Activated CD4-positive, alpha-beta memory T cell treated with anti-CD3 and anti-CD28 coated beads, Interleukin-2, amount 10 ng/mL, durations not matched to agents 7 days and 5 days (primary cell): ENCODE measurements at regions not wholly inside any gene's neighbourhood (a gene's known extent, or its start where the extent isn't known, plus 50 kb on each side); places are given as distances from the start of the nearest gene placed in this dataset.

Source experiments
- CTCF ChIA-PET: fragments of 350-600 bp; sonication (Branson Sonifier 250); formaldehyde crosslinking; loops from one replicate; lab custom pipeline; 2021; ENCODE audit warnings: antibody characterized with exemption, inconsistent platforms; lab: Charles Lee
- POLR2A ChIA-PET: fragments of 350-600 bp; sonication (Branson Sonifier 250); formaldehyde crosslinking; loops from one replicate; lab custom pipeline; 2021; ENCODE audit warnings: antibody characterized with exemption; lab: Charles Lee
- DNase-seq: peaks from one replicate; pipeline ENCODE4 v3.0.0-alpha.2; 2020
- H3K27ac Mint-ChIP-seq: one replicate; pipeline ENCODE4 v1.8.0; 2021; ENCODE audit warnings: mild to moderate bottlenecking, mixed read lengths
- H3K27me3 Mint-ChIP-seq: one replicate; pipeline ENCODE4 v1.8.0; 2021; ENCODE audit warnings: mixed read lengths
- H3K36me3 Mint-ChIP-seq: one replicate; pipeline ENCODE4 v1.8.0; 2021; ENCODE audit warnings: low read depth, mixed read lengths
- H3K4me1 Mint-ChIP-seq: one replicate; pipeline ENCODE4 v1.8.0; 2021; ENCODE audit warnings: mixed read lengths
- H3K4me3 Mint-ChIP-seq: one replicate; pipeline ENCODE4 v1.8.0; 2021; ENCODE audit warnings: mild to moderate bottlenecking, mixed read lengths
- H3K9me3 Mint-ChIP-seq: one replicate; pipeline ENCODE4 v1.8.0; 2021; ENCODE audit warnings: mixed read lengths

- ChIA-PET CTCF (no interaction called here), POLR2A (no interaction called here)
- Mint-ChIP-seq H3K4me1 (no peaks in the 10 kb centered on the region), H3K9me3 (no peaks in the 10 kb centered on the region), H3K4me3 (no peak overlapping the region), H3K27me3 (peaks cover 24% of the 10 kb centered on the region), H3K36me3 (no peaks in the 10 kb centered on the region), H3K27ac (no peak overlapping the region)
- DNase-seq: no peak
These were observed 124.3 kb downstream of the TRIB2 start for GRCh38 chr2:12841021-12841420.

GRCh38 chr2:12842917-12843316 is 126.2 kb downstream of the TRIB2 start:
- DNase-seq: no peak
- CTCF ChIA-PET: no interaction called here
- Mint-ChIP-seq H3K27me3 (peaks cover 21% of the 10 kb centered on the region), H3K4me1 (no peaks in the 10 kb centered on the region), H3K36me3 (no peaks in the 10 kb centered on the region), H3K9me3 (no peaks in the 10 kb centered on the region), H3K4me3 (no peak overlapping the region), H3K27ac (no peak overlapping the region)
- POLR2A ChIA-PET: no interaction called here

- no peaks in the 10 kb centered on the region for H3K4me1 Mint-ChIP-seq
- POLR2A ChIA-PET: no interaction called here
These were observed 127.8 kb downstream of the TRIB2 start for GRCh38 chr2:12844511-12844910.

GRCh38 chr2:12847694-12848575 is 131.2 kb downstream of the TRIB2 start:
- no peaks in the 10 kb centered on the region for H3K9me3 Mint-ChIP-seq
- H3K27me3 Mint-ChIP-seq: peaks cover 17% of the 10 kb centered on the region
- no peaks in the 10 kb centered on the region for H3K4me1 Mint-ChIP-seq
- no peaks in the 10 kb centered on the region for H3K36me3 Mint-ChIP-seq
- no peak overlapping the region for H3K4me3 Mint-ChIP-seq
- no peak overlapping the region for H3K27ac Mint-ChIP-seq
- DNase-seq: no peak
- POLR2A ChIA-PET: no interaction called here
- CTCF ChIA-PET: interaction anchor here (0.6 kb wide), 1 partner anchor 296 kb away, joined by 4 read pairs; no protein-coding TSS in a partner anchor

More at GRCh38 chr2:12844511-12844910, 127.8 kb downstream of the TRIB2 start:
- CTCF ChIA-PET: no interaction called here
- Mint-ChIP-seq H3K36me3 (no peaks in the 10 kb centered on the region), H3K27me3 (peaks cover 25% of the 10 kb centered on the region), H3K9me3 (no peaks in the 10 kb centered on the region), H3K4me3 (no peak overlapping the region), H3K27ac (no peak overlapping the region)
- no peak for DNase-seq

DNA sequence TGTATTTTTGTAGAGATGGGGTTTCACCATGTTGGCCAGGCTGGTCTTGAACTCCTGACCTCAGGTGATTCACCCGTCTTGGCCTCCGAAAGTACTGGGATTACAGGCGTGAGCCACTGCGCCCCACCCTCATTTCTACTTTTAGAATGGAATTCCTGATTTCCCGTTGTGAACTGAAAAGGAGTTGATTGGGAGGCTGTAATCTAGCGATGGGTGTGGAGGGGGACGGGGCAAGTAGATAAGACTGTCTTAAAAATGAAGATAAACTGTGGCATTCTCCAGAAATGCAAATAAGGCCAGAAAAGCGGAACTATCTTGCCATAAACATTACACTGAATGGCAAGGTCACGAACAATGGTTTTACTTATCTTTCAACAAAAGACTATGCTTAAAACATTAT is 135.4 kb downstream of the TRIB2 start:
- Mint-ChIP-seq H3K4me1 (no peaks in the 10 kb centered on the region), H3K4me3 (no peak overlapping the region)

DNA sequence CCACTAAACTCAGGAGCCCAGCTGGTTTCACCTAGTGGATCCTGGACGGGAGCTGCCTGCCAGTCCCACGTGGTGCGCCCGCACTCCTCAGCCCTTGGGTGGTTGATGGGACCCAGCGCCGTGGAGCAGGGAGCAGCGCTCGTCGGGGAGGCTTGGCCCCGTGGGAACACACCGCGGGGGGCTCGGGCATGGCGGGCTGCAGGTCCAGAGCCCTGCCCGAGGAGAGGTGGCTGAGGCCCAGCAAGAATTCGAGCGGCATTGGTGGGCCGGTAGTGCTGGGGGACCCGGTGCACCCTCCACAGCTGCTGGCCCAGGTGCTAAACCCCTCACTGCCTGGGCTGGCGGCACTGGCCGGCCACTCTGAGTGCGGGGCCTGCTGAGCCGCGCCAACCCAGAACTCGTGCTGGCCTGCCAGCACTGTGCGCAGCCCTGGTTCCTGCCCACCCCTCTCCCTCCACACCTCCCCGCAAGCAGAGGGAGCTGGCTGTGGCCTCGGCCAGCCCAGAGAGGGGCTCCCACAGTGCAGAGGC is 137.3 kb downstream of the TRIB2 start:
- H3K36me3 Mint-ChIP-seq: peaks cover 7% of the 10 kb centered on the region
- ChIA-PET CTCF (interaction anchor here (1.5 kb wide), 1 partner anchor 77 kb away, joined by 4 read pairs; no protein-coding TSS in a partner anchor), POLR2A (interaction anchor here (1.2 kb wide), 1 partner anchor 136 kb away, joined by 3 read pairs; no protein-coding TSS in a partner anchor)
- DNase-seq: no peak
- no peak overlapping the region for H3K4me3 Mint-ChIP-seq
- H3K4me1 Mint-ChIP-seq: no peaks in the 10 kb centered on the region
- peaks cover 11% of the 10 kb centered on the region for H3K27me3 Mint-ChIP-seq
- H3K27ac Mint-ChIP-seq: no peak overlapping the region
- peaks cover 4% of the 10 kb centered on the region for H3K9me3 Mint-ChIP-seq

More for the DNA sequence above, 135.4 kb downstream of the TRIB2 start:
- no peak for DNase-seq
- Mint-ChIP-seq H3K9me3 (peaks cover 4% of the 10 kb centered on the region), H3K27ac (no peak overlapping the region), H3K27me3 (peaks cover 11% of the 10 kb centered on the region), H3K36me3 (peaks cover 7% of the 10 kb centered on the region)
- CTCF ChIA-PET: no interaction called here
- POLR2A ChIA-PET: no interaction called here

GRCh38 chr2:12855508-12855907 is 138.8 kb downstream of the TRIB2 start:
- peak overlapping the region; percentile 26 for H3K27ac Mint-ChIP-seq
- H3K36me3 Mint-ChIP-seq: peaks cover 7% of the 10 kb centered on the region
- DNase-seq: no peak
- H3K4me1 Mint-ChIP-seq: peaks cover 7% of the 10 kb centered on the region
- no peak overlapping the region for H3K4me3 Mint-ChIP-seq
- H3K9me3 Mint-ChIP-seq: peaks cover 10% of the 10 kb centered on the region
- CTCF ChIA-PET: interaction anchor here (0.9 to 1.3 kb wide), 2 partner anchors 112 to 151 kb away, joined by 3 to 5 read pairs; no protein-coding TSS in a partner anchor
- POLR2A ChIA-PET: interaction anchor here (1.3 to 1.9 kb wide), 2 partner anchors 14 to 354 kb away, joined by 3 to 6 read pairs; no protein-coding TSS in a partner anchor
- H3K27me3 Mint-ChIP-seq: peaks cover 2% of the 10 kb centered on the region

- Mint-ChIP-seq H3K27me3 (peaks cover 2% of the 10 kb centered on the region), H3K36me3 (peaks cover 9% of the 10 kb centered on the region), H3K27ac (no peak overlapping the region), H3K9me3 (peaks cover 11% of the 10 kb centered on the region), H3K4me1 (peaks cover 20% of the 10 kb centered on the region), H3K4me3 (no peak overlapping the region)
- ChIA-PET POLR2A (interaction anchor here (0.7 to 1.9 kb wide), 8 partner anchors 94 to 355 kb away, joined by 3 to 6 read pairs (median 3); no protein-coding TSS in a partner anchor), CTCF (interaction anchor here (0.9 to 1.6 kb wide), 4 partner anchors 71 to 150 kb away, joined by 4 to 7 read pairs (median 4); no protein-coding TSS in a partner anchor)
- peak; percentile 57 for DNase-seq
These were observed 140.3 kb downstream of the TRIB2 start for GRCh38 chr2:12856934-12857601.

DNA sequence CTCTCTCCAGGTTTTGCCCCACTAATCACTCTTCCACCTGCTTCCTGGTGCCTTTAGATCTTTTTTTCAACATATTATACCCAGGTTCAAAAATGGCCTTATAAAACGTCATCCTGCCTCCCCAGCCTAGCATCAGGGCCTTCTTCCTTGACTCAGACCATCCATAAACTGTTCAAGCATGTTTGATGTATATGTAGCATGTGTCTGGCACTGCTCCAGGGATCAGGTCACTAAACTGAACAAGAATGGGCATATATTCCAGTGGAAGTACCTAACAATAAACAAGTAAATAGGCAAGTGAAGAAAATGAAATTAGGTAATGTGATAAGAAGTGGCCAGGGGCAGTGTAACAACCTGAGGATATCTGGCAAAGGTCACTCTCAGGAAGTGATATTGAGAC is 141.2 kb downstream of the TRIB2 start:
- H3K4me1 Mint-ChIP-seq: peaks cover 21% of the 10 kb centered on the region
- CTCF ChIA-PET: no interaction called here
- POLR2A ChIA-PET: no interaction called here
- H3K36me3 Mint-ChIP-seq: peaks cover 9% of the 10 kb centered on the region
- no peak for DNase-seq
- no peak overlapping the region for H3K4me3 Mint-ChIP-seq
- no peak overlapping the region for H3K27ac Mint-ChIP-seq
- H3K27me3 Mint-ChIP-seq: peaks cover 2% of the 10 kb centered on the region
- peaks cover 11% of the 10 kb centered on the region for H3K9me3 Mint-ChIP-seq

DNA sequence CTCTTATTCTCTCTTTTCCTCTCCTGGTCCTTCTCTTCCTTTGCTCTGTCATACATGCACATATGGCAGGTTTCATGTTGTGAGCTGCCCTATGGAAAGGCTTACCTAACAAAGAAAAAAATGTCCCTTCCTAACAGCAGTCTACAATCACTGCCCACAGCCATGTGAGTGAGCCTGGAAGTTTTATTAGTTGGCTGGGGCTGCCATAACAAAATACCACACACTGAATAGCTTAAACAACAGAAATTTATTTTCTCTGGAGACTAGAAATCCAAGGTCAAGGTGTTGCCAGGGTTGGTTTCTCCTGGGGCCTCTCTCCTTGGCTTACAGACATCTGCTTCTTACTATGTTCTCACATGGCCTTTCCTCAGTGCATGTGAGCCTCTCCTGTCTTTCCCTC is 142.1 kb downstream of the TRIB2 start:
- H3K27me3 Mint-ChIP-seq: peaks cover 2% of the 10 kb centered on the region
- CTCF ChIA-PET: interaction anchor here (1.5 kb wide), 1 partner anchor 73 kb away, joined by 3 read pairs; no protein-coding TSS in a partner anchor

GRCh38 chr2:12861344-12861930 is 144.7 kb downstream of the TRIB2 start:
- peak overlapping the region; percentile 6 for H3K4me3 Mint-ChIP-seq
- ChIA-PET POLR2A (no interaction called here), CTCF (no interaction called here)
- peak; percentile 20 for DNase-seq
- H3K36me3 Mint-ChIP-seq: peaks cover 22% of the 10 kb centered on the region
- peak overlapping the region; percentile 66 for H3K27ac Mint-ChIP-seq
- H3K27me3 Mint-ChIP-seq: peaks cover 7% of the 10 kb centered on the region
- H3K4me1 Mint-ChIP-seq: peaks cover 23% of the 10 kb centered on the region
- peaks cover 25% of the 10 kb centered on the region for H3K9me3 Mint-ChIP-seq

More for the DNA sequence above, 142.1 kb downstream of the TRIB2 start:
- POLR2A ChIA-PET: no interaction called here
- no peak overlapping the region for H3K27ac Mint-ChIP-seq
- no peak overlapping the region for H3K4me3 Mint-ChIP-seq
- H3K9me3 Mint-ChIP-seq: peaks cover 15% of the 10 kb centered on the region
- H3K36me3 Mint-ChIP-seq: peaks cover 11% of the 10 kb centered on the region
- peaks cover 21% of the 10 kb centered on the region for H3K4me1 Mint-ChIP-seq
- no peak for DNase-seq

DNA sequence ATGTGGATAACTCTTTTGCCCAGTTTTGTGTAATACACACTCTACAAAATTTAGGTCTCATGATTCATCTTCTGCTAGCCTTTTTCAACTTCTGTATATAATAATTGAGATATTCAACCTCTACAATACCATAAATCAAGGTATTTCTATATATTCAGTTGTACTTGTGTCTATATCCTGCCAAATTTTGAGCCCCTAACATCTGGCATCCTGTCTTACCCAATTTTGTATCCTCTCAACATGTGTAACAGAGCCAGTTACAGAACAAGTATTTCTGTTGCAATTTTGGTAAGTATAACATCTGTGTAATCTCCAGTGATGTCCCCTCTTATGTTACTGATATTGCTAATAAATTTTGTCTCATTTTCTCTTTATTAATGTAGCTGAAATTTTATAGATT is 145.8 kb downstream of the TRIB2 start:
- ChIA-PET POLR2A (no interaction called here), CTCF (no interaction called here)
- H3K4me3 Mint-ChIP-seq: no peak overlapping the region
- H3K36me3 Mint-ChIP-seq: peaks cover 22% of the 10 kb centered on the region
- peaks cover 12% of the 10 kb centered on the region for H3K27me3 Mint-ChIP-seq
- H3K9me3 Mint-ChIP-seq: peaks cover 25% of the 10 kb centered on the region
- no peak overlapping the region for H3K27ac Mint-ChIP-seq
- no peak for DNase-seq
- H3K4me1 Mint-ChIP-seq: peaks cover 23% of the 10 kb centered on the region
